HCT116 (cell line): ENCODE measurements at regions not wholly inside any gene's neighbourhood (a gene's known extent, or its start where the extent isn't known, plus 50 kb on each side); places are given as distances from the start of the nearest gene placed in this dataset.

Source experiments
- ATAC-seq: fragments of 200-7000 bp; cut with Tn5 transposase; 2 replicates; pipeline ENCODE4 v1.9.1; 2020; ENCODE audit warnings: mild to moderate bottlenecking, moderate library complexity
- BruUV-seq: library from RNA; stranded (reverse); fragments of 400-500 nt; replicated peaks from 2 replicates; lab custom pipeline; 2021; lab: Mats Ljungman, UMichigan
- CTCF ChIA-PET: fragments of 300-600 bp; sonication (Branson Sonifier 250); formaldehyde crosslinking; loops from one replicate; lab custom pipeline; 2021; ENCODE audit warnings: antibody characterized with exemption; lab: Charles Lee
- POLR2A ChIA-PET: fragments of 300-600, 350-600 bp; sonication (Branson Sonifier 250); formaldehyde crosslinking; loops from one replicate; lab custom pipeline; 2021; ENCODE audit warnings: antibody characterized with exemption; lab: Charles Lee
- RAD21 ChIA-PET, 2 experiments: fragments of 300-600 bp; sonication (Branson Sonifier 250); formaldehyde crosslinking; loops; one replicate each; lab custom pipeline; 2023; ENCODE audit warnings: low total read pairs in 2 of 2; ENCODE audit not compliant: uncharacterized antibody in 2 of 2, unreplicated experiment in 2 of 2, low non-redundant PET in 1 of 2; lab: Charles Lee
- DNase-seq: peaks from one replicate; pipeline ENCODE4 v3.0.0-alpha.2; 2010; ENCODE audit warnings: low read depth, low spot score
- H2AFZ ChIP-seq: fragments of 200-600 bp; shearing (Covaris generic), sonication (generic); 2 replicates; pipeline ENCODE4 v1.6.1; 2017; ENCODE audit warnings: low read depth, mixed run types, mixed read lengths, antibody characterized with exemption, low read length; ENCODE audit not compliant: poor library complexity, severe bottlenecking
- H3K27ac ChIP-seq: 2 replicates; pipeline ENCODE4 v1.5.1; 2012; ENCODE audit warnings: low read depth, low read length
- H3K27me3 ChIP-seq: fragments of 200-600 bp; sonication (generic); 2 replicates; pipeline ENCODE4 v1.6.1; 2016; ENCODE audit warnings: mixed run types, low read length, mixed read lengths; ENCODE audit not compliant: insufficient read depth
- H3K36me3 ChIP-seq, 2 experiments: fragments of 200-500 bp in 1 of 2; fragments of 200-600 bp in 1 of 2; sonication (Bioruptor generic) in 1 of 2; sonication (generic) in 1 of 2; 2 replicates each; pipeline versions ENCODE4 v1.5.1 to v1.6.1; 2014 to 2016; ENCODE audit warnings: low read length in 2 of 2, inconsistent platforms in 1 of 2, mixed read lengths in 1 of 2, mixed run types in 1 of 2; ENCODE audit not compliant: insufficient read depth in 2 of 2, control insufficient read depth in 1 of 2
- H3K4me1 ChIP-seq, 2 experiments: fragments of 200-600 bp in 1 of 2; sonication (generic) in 1 of 2; 2 replicates each; pipeline versions ENCODE4 v1.5.1 to v1.6.1; 2012 to 2017; ENCODE audit warnings: low read length in 2 of 2, inconsistent platforms in 1 of 2, mild to moderate bottlenecking in 1 of 2, mixed read lengths in 1 of 2, mixed run types in 1 of 2, moderate library complexity in 1 of 2; ENCODE audit not compliant: insufficient read depth in 2 of 2, control insufficient read depth in 1 of 2
- H3K4me2 ChIP-seq: fragments of 200-600 bp; sonication (generic); 2 replicates; pipeline ENCODE4 v1.6.1; 2017; ENCODE audit warnings: mixed run types, low read length, mixed read lengths
- H3K4me3 ChIP-seq, 2 experiments: fragments of 200-600 bp in 1 of 2; sonication (generic) in 1 of 2; replicated peaks in 1 of 2; 2 replicates each; pipeline ENCODE4 v1.5.1; 2011 to 2016; ENCODE audit warnings: low read length in 2 of 2, control low read depth in 1 of 2, low read depth in 1 of 2, mild to moderate bottlenecking in 1 of 2, mixed read lengths in 1 of 2, mixed run types in 1 of 2
- H3K79me2 ChIP-seq: fragments of 200-600 bp; sonication (generic); 2 replicates; pipeline ENCODE4 v1.6.1; 2017; ENCODE audit warnings: mild to moderate bottlenecking, mixed run types, low read length, moderate library complexity, mixed read lengths; ENCODE audit not compliant: insufficient read depth
- H3K9ac ChIP-seq: fragments of 200-600 bp; sonication (generic); 2 replicates; pipeline ENCODE4 v1.6.1; 2016; ENCODE audit warnings: low read length, mixed read lengths
- H3K9me2 ChIP-seq: fragments of 200-600 bp; sonication (generic), shearing (Covaris generic); 2 replicates; pipeline ENCODE4 v1.6.1; 2017; ENCODE audit warnings: mixed run types, mild to moderate bottlenecking, moderate library complexity; ENCODE audit not compliant: insufficient read depth
- H3K9me3 ChIP-seq, 2 experiments: fragments of 200-500 bp in 1 of 2; fragments of 200-600 bp in 1 of 2; sonication (Bioruptor generic) in 1 of 2; sonication (generic) in 1 of 2; 2 replicates each; pipeline ENCODE4 v1.6.1; 2014 to 2017; ENCODE audit warnings: low read length in 2 of 2, mixed read lengths in 2 of 2, inconsistent platforms in 1 of 2, low read depth in 1 of 2, mild to moderate bottlenecking in 1 of 2, mixed run types in 1 of 2, moderate library complexity in 1 of 2; ENCODE audit not compliant: control insufficient read depth in 1 of 2, insufficient read depth in 1 of 2
- H4K20me1 ChIP-seq: fragments of 200-600 bp; sonication (generic), shearing (Covaris generic); 2 replicates; pipeline ENCODE4 v1.6.1; 2017; ENCODE audit warnings: mixed run types, mild to moderate bottlenecking, moderate library complexity; ENCODE audit not compliant: insufficient read depth
- CBX3 ChIP-seq: IDR thresholded peaks from 2 replicates; pipeline ENCODE4 v1.6.1; 2012; ENCODE audit warnings: low read depth
- CEBPB ChIP-seq: IDR thresholded peaks from 2 replicates; pipeline ENCODE4 v1.6.1; 2012; ENCODE audit warnings: low read depth
- CTCF ChIP-seq, 3 experiments: fragments of 200-600 bp in 1 of 3; sonication (generic) in 1 of 3; IDR thresholded peaks in 2 of 3; conservative IDR thresholded peaks in 1 of 3; 2 replicates each; pipeline ENCODE4 v1.5.1; 2012 to 2017; ENCODE audit warnings: low read depth in 2 of 3, low read length in 2 of 3, antibody characterized with exemption in 1 of 3, borderline replicate concordance in 1 of 3, control low read depth in 1 of 3, mild to moderate bottlenecking in 1 of 3, mixed read lengths in 1 of 3, mixed run types in 1 of 3, moderate library complexity in 1 of 3; ENCODE audit not compliant: insufficient read depth in 1 of 3
- EGR1 ChIP-seq: IDR thresholded peaks from 2 replicates; pipeline ENCODE4 v1.6.1; 2012; ENCODE audit warnings: low read depth
- ELF1 ChIP-seq: IDR thresholded peaks from 2 replicates; pipeline ENCODE4 v1.6.1; 2012; ENCODE audit warnings: low read depth, borderline replicate concordance
- EZH2 ChIP-seq: fragments of 200-600 bp; sonication (generic); IDR thresholded peaks from 2 replicates; pipeline ENCODE4 v1.6.1; 2017; ENCODE audit warnings: antibody characterized with exemption, mixed run types
- EZH2phosphoT487 ChIP-seq: fragments of 200-600 bp; IDR thresholded peaks from 2 replicates; pipeline ENCODE4 v1.6.1; 2018; ENCODE audit warnings: antibody characterized with exemption, borderline replicate concordance
- FOSL1 ChIP-seq: IDR thresholded peaks from 2 replicates; pipeline ENCODE4 v1.6.1; 2012; ENCODE audit warnings: low read depth
- JUND ChIP-seq: IDR thresholded peaks from 2 replicates; pipeline ENCODE4 v1.6.1; 2012
- POLR2A ChIP-seq: IDR thresholded peaks from 2 replicates; pipeline ENCODE4 v1.7.0; 2011; ENCODE audit warnings: borderline replicate concordance; ENCODE audit not compliant: insufficient read depth, insufficient read length; ENCODE audit errors: extremely low read depth
- POLR2AphosphoS5 ChIP-seq: IDR thresholded peaks from 2 replicates; pipeline ENCODE4 v1.6.1; 2011; ENCODE audit warnings: mild to moderate bottlenecking, low read depth, low read length, moderate library complexity
- RAD21 ChIP-seq: IDR thresholded peaks from 2 replicates; pipeline ENCODE4 v1.6.1; 2012; ENCODE audit warnings: low read depth, mild to moderate bottlenecking
- SIN3A ChIP-seq: IDR thresholded peaks from 2 replicates; pipeline ENCODE4 v1.6.1; 2012; ENCODE audit warnings: low read depth
- SP1 ChIP-seq: IDR thresholded peaks from 2 replicates; pipeline ENCODE4 v1.6.1; 2012; ENCODE audit warnings: low read depth
- SRF ChIP-seq: IDR thresholded peaks from 2 replicates; pipeline ENCODE4 v1.6.1; 2012; ENCODE audit warnings: low read depth
- TCF7L2 ChIP-seq: IDR thresholded peaks from 2 replicates; pipeline ENCODE4 v1.7.0; 2011; ENCODE audit warnings: borderline replicate concordance, inconsistent platforms; ENCODE audit not compliant: insufficient read depth, insufficient read length; ENCODE audit errors: extremely low read depth
- ZBTB33 ChIP-seq: IDR thresholded peaks from 2 replicates; pipeline ENCODE4 v1.6.1; 2011; ENCODE audit warnings: mild to moderate bottlenecking, low read length, moderate library complexity; ENCODE audit not compliant: insufficient replicate concordance; ENCODE audit errors: extremely low read depth
- ZFX ChIP-seq: fragments of 450-650 bp; IDR thresholded peaks from 2 replicates; pipeline ENCODE4 v1.6.1; 2017
- ZNF274 ChIP-seq: fragments of 200-500 bp; sonication (Bioruptor generic); IDR thresholded peaks from 2 replicates; pipeline ENCODE4 v1.6.1; 2014; ENCODE audit warnings: mild to moderate bottlenecking, low read depth, low read length, inconsistent platforms
- intact Hi-C: fragments of 100-400 bp; cut with micrococcal nuclease; formaldehyde crosslinking; loops from 2 replicates; pipeline ENCODE4 v1.10.0; 2022
- TF ChIP-seq, protein P1 (sequence below): IDR thresholded peaks from 2 replicates; pipeline ENCODE4 v1.6.1; 2012; ENCODE audit warnings: low read depth

DNA sequence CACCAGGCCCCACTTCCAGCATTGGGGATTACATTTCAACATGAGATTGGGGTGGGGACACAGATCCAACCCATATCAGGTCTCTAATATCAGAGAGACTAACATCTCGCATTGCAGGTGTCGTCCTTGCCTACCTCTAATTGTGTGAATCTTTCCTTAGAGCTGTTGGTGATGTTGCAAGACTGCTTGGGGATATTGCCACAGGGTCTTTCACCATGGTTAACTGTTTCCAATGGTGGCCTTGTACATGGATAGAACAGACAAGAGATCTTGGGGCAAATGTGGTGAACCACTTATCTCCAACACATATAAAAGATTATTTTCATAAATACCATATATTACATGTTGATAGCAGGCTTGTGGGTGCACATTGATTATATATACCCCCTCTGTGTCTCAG lies 270.3 kb upstream of the LINC00305 start:
- Histone ChIP-seq H3K9me2 (no peaks in the 10 kb centered on the region), H3K36me3 (no peaks in the 10 kb centered on the region), H3K79me2 (no peaks in the 10 kb centered on the region), H3K4me1 (no peaks in the 10 kb centered on the region), H4K20me1 (no peaks in the 10 kb centered on the region), H3K9me3 (peaks cover 12 to 17% of the 10 kb centered on the region in 2 experiments; a peak in 2 of 4 replicates), H3K27ac (no peak overlapping the region), H3K9ac (no peak overlapping the region), H3K4me3 (no peak overlapping the region), H3K27me3 (no peaks in the 10 kb centered on the region), H3K4me2 (no peak overlapping the region), H2AFZ (no peak overlapping the region)
- ChIA-PET CTCF (no interaction called here), RAD21 (no interaction called here), POLR2A (no interaction called here)
- TF ChIP-seq ELF1 = no peak
- TF ChIP-seq CTCF (IDR thresholded peaks at IDR 0.05 in 2 of 3, conservative IDR thresholded peaks at IDR 0.05 in 1 of 3; ENCODE audit: borderline replicate concordance in 1 of 3, insufficient read depth in 1 of 3, low read depth in 2 of 3, low read length in 2 of 3) = no peak
- no peak for TF ChIP-seq EZH2phosphoT487
- TF ChIP-seq ZNF274 = no peak
- no peak for TF ChIP-seq CBX3
- no peak for TF ChIP-seq SIN3A
- TF ChIP-seq POLR2A = no peak
- TF ChIP-seq SRF = no peak
- TF ChIP-seq RAD21 = no peak
- no peak for TF ChIP-seq TCF7L2
- TF ChIP-seq, protein P1, sequence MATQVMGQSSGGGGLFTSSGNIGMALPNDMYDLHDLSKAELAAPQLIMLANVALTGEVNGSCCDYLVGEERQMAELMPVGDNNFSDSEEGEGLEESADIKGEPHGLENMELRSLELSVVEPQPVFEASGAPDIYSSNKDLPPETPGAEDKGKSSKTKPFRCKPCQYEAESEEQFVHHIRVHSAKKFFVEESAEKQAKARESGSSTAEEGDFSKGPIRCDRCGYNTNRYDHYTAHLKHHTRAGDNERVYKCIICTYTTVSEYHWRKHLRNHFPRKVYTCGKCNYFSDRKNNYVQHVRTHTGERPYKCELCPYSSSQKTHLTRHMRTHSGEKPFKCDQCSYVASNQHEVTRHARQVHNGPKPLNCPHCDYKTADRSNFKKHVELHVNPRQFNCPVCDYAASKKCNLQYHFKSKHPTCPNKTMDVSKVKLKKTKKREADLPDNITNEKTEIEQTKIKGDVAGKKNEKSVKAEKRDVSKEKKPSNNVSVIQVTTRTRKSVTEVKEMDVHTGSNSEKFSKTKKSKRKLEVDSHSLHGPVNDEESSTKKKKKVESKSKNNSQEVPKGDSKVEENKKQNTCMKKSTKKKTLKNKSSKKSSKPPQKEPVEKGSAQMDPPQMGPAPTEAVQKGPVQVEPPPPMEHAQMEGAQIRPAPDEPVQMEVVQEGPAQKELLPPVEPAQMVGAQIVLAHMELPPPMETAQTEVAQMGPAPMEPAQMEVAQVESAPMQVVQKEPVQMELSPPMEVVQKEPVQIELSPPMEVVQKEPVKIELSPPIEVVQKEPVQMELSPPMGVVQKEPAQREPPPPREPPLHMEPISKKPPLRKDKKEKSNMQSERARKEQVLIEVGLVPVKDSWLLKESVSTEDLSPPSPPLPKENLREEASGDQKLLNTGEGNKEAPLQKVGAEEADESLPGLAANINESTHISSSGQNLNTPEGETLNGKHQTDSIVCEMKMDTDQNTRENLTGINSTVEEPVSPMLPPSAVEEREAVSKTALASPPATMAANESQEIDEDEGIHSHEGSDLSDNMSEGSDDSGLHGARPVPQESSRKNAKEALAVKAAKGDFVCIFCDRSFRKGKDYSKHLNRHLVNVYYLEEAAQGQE = no peak
- no peak for TF ChIP-seq SP1
- TF ChIP-seq EZH2 = no peak
- no peak for TF ChIP-seq ZBTB33
- TF ChIP-seq EGR1 = no peak
- no peak for TF ChIP-seq FOSL1
- no peak for TF ChIP-seq CEBPB
- no peak for TF ChIP-seq POLR2AphosphoS5
- TF ChIP-seq JUND = no peak
- no peak for TF ChIP-seq ZFX
- ATAC-seq (no peak), DNase-seq (no peak)
- intact Hi-C loops = no loop called here
- BruUV-seq = no TSS peak
